ENCODE measurements at regions not wholly inside any gene's neighbourhood (a gene's known extent, or its start where the extent isn't known, plus 50 kb on each side); places are given as distances from the start of the nearest gene placed in this dataset.
"Not testable (repeated sequence)": the region's sequence is repeated elsewhere in the genome, so short reads cannot be mapped to it uniquely, and the experiment has no call there.

- H3K9ac ChIP-seq = no peak overlapping the region
- H3K4me1 ChIP-seq = no peaks in the 10 kb centered on the region
- H3K36me3 ChIP-seq = no peaks in the 10 kb centered on the region
- no peaks in the 10 kb centered on the region for H4K20me1 ChIP-seq
- no peak for TF ChIP-seq Cebpa-rat (IDR thresholded peaks at IDR 0.05)
- no peak overlapping the region for H3K27ac ChIP-seq
- no peak overlapping the region for H3K4me3 ChIP-seq
- H3K27me3 ChIP-seq = no peaks in the 10 kb centered on the region
- H3K4me2 ChIP-seq = no peak overlapping the region
- no peaks in the 10 kb centered on the region for H3K9me3 ChIP-seq (replicated peaks in 1 of 11)
Observed at GRCh38 chr3:110925798-110926197, 145.8 kb upstream of the NECTIN3 start.

GRCh38 chr3:110928016-110928662 lies 143.5 kb upstream of the NECTIN3 start:
- Histone ChIP-seq H3K4me3 (no peak overlapping the region), H3K9ac (no peak overlapping the region), H4K20me1 (no peaks in the 10 kb centered on the region), H3K9me3 (replicated peaks in 1 of 11) (no peaks in the 10 kb centered on the region), H3K36me3 (no peaks in the 10 kb centered on the region), H3K4me1 (no peaks in the 10 kb centered on the region), H3K27me3 (no peaks in the 10 kb centered on the region), H3K27ac (no peak overlapping the region), H3K4me2 (no peak overlapping the region)
- no peak for TF ChIP-seq Cebpa-rat (IDR thresholded peaks at IDR 0.05)

- no peak overlapping the region for H3K9ac ChIP-seq
- H3K9me3 ChIP-seq (replicated peaks in 1 of 11) = no peaks in the 10 kb centered on the region
- H3K4me1 ChIP-seq = no peaks in the 10 kb centered on the region
- H3K27ac ChIP-seq = no peak overlapping the region
- no peaks in the 10 kb centered on the region for H3K36me3 ChIP-seq
- no peak overlapping the region for H3K4me3 ChIP-seq
- H3K4me2 ChIP-seq = no peak overlapping the region
- no peaks in the 10 kb centered on the region for H3K27me3 ChIP-seq
- no peak for TF ChIP-seq Cebpa-rat (IDR thresholded peaks at IDR 0.05)
- H4K20me1 ChIP-seq = no peaks in the 10 kb centered on the region
Observed at GRCh38 chr3:110929816-110930215, 141.8 kb upstream of the NECTIN3 start.

GRCh38 chr3:110932567-110932966 lies 139.0 kb upstream of the NECTIN3 start:
- Histone ChIP-seq H3K9me3 (replicated peaks in 1 of 11) (no peaks in the 10 kb centered on the region), H3K4me2 (no peak overlapping the region), H3K4me3 (no peak overlapping the region), H3K36me3 (no peaks in the 10 kb centered on the region), H3K27ac (no peak overlapping the region), H3K27me3 (no peaks in the 10 kb centered on the region), H3K9ac (no peak overlapping the region), H4K20me1 (no peaks in the 10 kb centered on the region), H3K4me1 (no peaks in the 10 kb centered on the region)
- TF ChIP-seq Cebpa-rat (IDR thresholded peaks at IDR 0.05) = no peak

GRCh38 chr3:110933821-110934426 lies 137.7 kb upstream of the NECTIN3 start:
- no peaks in the 10 kb centered on the region for H3K9me3 ChIP-seq (replicated peaks in 1 of 11)
- no peaks in the 10 kb centered on the region for H3K36me3 ChIP-seq
- no peak overlapping the region for H3K27ac ChIP-seq

GRCh38 chr3:110938629-110939028 lies 133.0 kb upstream of the NECTIN3 start:
- Histone ChIP-seq H3K36me3 (no peaks in the 10 kb centered on the region), H3K27ac (no peak overlapping the region)

More at GRCh38 chr3:110933821-110934426, 137.7 kb upstream of the NECTIN3 start:
- H3K4me2 ChIP-seq = no peak overlapping the region
- no peaks in the 10 kb centered on the region for H3K27me3 ChIP-seq
- H3K4me1 ChIP-seq = no peaks in the 10 kb centered on the region
- no peaks in the 10 kb centered on the region for H4K20me1 ChIP-seq
- TF ChIP-seq Cebpa-rat (IDR thresholded peaks at IDR 0.05) = no peak
- H3K4me3 ChIP-seq = no peak overlapping the region
- no peak overlapping the region for H3K9ac ChIP-seq

GRCh38 chr3:110940055-110940454 lies 131.6 kb upstream of the NECTIN3 start:
- H3K4me1 ChIP-seq = no peaks in the 10 kb centered on the region
- no peak overlapping the region for H3K4me2 ChIP-seq
- no peaks in the 10 kb centered on the region for H3K27me3 ChIP-seq
- H3K4me3 ChIP-seq = no peak overlapping the region
- TF ChIP-seq Cebpa-rat (IDR thresholded peaks at IDR 0.05) = no peak
- no peak overlapping the region for H3K9ac ChIP-seq
- no peak overlapping the region for H3K27ac ChIP-seq
- no peaks in the 10 kb centered on the region for H4K20me1 ChIP-seq
- H3K36me3 ChIP-seq = no peaks in the 10 kb centered on the region
- peaks cover 6 to 15% (median 12%) of the 10 kb centered on the region in 11 experiments for H3K9me3 ChIP-seq (replicated peaks in 1 of 11)

More at GRCh38 chr3:110938629-110939028, 133.0 kb upstream of the NECTIN3 start:
- H3K9me3 ChIP-seq (replicated peaks in 1 of 11) = peaks cover 0 to under 1% (median 0%) of the 10 kb centered on the region in 11 experiments; a peak in 2 of 22 replicates
- no peaks in the 10 kb centered on the region for H4K20me1 ChIP-seq
- no peak overlapping the region for H3K4me2 ChIP-seq
- TF ChIP-seq Cebpa-rat (IDR thresholded peaks at IDR 0.05) = no peak
- no peaks in the 10 kb centered on the region for H3K27me3 ChIP-seq
- H3K4me1 ChIP-seq = no peaks in the 10 kb centered on the region
- H3K4me3 ChIP-seq = no peak overlapping the region
- H3K9ac ChIP-seq = no peak overlapping the region

- peaks cover 47 to 62% (median 53%) of the 10 kb centered on the region in 11 experiments for H3K9me3 ChIP-seq (replicated peaks in 1 of 11)
- no peak overlapping the region for H3K27ac ChIP-seq
- H4K20me1 ChIP-seq = no peaks in the 10 kb centered on the region
- H3K9ac ChIP-seq = no peak overlapping the region
- no peaks in the 10 kb centered on the region for H3K36me3 ChIP-seq
- H3K27me3 ChIP-seq = no peaks in the 10 kb centered on the region
- no peaks in the 10 kb centered on the region for H3K4me1 ChIP-seq
- H3K4me3 ChIP-seq = no peak overlapping the region
- TF ChIP-seq Cebpa-rat (IDR thresholded peaks at IDR 0.05) = no peak
- H3K4me2 ChIP-seq = no peak overlapping the region
Observed at GRCh38 chr3:110944782-110945181, 126.8 kb upstream of the NECTIN3 start.

- no peaks in the 10 kb centered on the region for H4K20me1 ChIP-seq
- H3K4me1 ChIP-seq = no peaks in the 10 kb centered on the region
- H3K9ac ChIP-seq = no peak overlapping the region
- no peaks in the 10 kb centered on the region for H3K36me3 ChIP-seq
- no peak overlapping the region for H3K4me2 ChIP-seq
- peaks cover 65 to 83% (median 73%) of the 10 kb centered on the region in 11 experiments for H3K9me3 ChIP-seq (replicated peaks in 1 of 11)
- TF ChIP-seq Cebpa-rat (IDR thresholded peaks at IDR 0.05) = no peak
- no peak overlapping the region for H3K4me3 ChIP-seq
- no peak overlapping the region for H3K27ac ChIP-seq
- no peaks in the 10 kb centered on the region for H3K27me3 ChIP-seq
Observed at GRCh38 chr3:110946810-110947209, 124.8 kb upstream of the NECTIN3 start.

GRCh38 chr3:110949194-110949593 lies 122.4 kb upstream of the NECTIN3 start:
- H3K4me2 ChIP-seq, H4K20me1 ChIP-seq, H3K4me3 ChIP-seq, H3K36me3 ChIP-seq, H3K4me1 ChIP-seq, H3K27ac ChIP-seq, H3K27me3 ChIP-seq, H3K9ac ChIP-seq: not testable (repeated sequence)
- peaks cover 60 to 84% (median 70%) of the 10 kb centered on the region in 11 experiments for H3K9me3 ChIP-seq (replicated peaks in 1 of 11)
